DOHH2 (cell line): ENCODE measurements at regions not wholly inside any gene's neighbourhood (a gene's known extent, or its start where the extent isn't known, plus 50 kb on each side); places are given as distances from the start of the nearest gene placed in this dataset.

Experiments used
- H3F3A ChIP-seq: fragments of 200-600 bp; sonication (generic), shearing (Covaris generic); 2 replicates; pipeline ENCODE4 v1.6.0; 2016; ENCODE audit warnings: antibody characterized with exemption, mild to moderate bottlenecking; ENCODE audit not compliant: control insufficient read depth, insufficient read depth
- H3K27ac ChIP-seq: fragments of 200-600 bp; sonication (generic); 2 replicates; pipeline ENCODE4 v1.5.1; 2014; ENCODE audit warnings: low read depth, mild to moderate bottlenecking, low read length, moderate library complexity
- H3K27me3 ChIP-seq: fragments of 200-600 bp; sonication (generic); 2 replicates; pipeline ENCODE4 v1.6.1; 2014; ENCODE audit warnings: mild to moderate bottlenecking, low read length, mixed read lengths; ENCODE audit not compliant: control insufficient read depth
- H3K36me3 ChIP-seq: fragments of 200-600 bp; sonication (generic); 2 replicates; pipeline ENCODE4 v1.6.1; 2014; ENCODE audit warnings: mild to moderate bottlenecking, low read length, moderate library complexity, mixed read lengths; ENCODE audit not compliant: control insufficient read depth
- H3K4me1 ChIP-seq: fragments of 200-600 bp; sonication (generic); 2 replicates; pipeline ENCODE4 v1.6.1; 2014; ENCODE audit warnings: mild to moderate bottlenecking, low read length, mixed read lengths; ENCODE audit not compliant: control insufficient read depth
- H3K4me2 ChIP-seq: fragments of 200-600 bp; sonication (generic); 2 replicates; pipeline ENCODE4 v1.6.0; 2014; ENCODE audit warnings: mild to moderate bottlenecking, low read length, moderate library complexity
- H3K4me3 ChIP-seq: fragments of 200-600 bp; sonication (generic); 2 replicates; pipeline ENCODE4 v1.5.1; 2014; ENCODE audit warnings: mild to moderate bottlenecking, low read length, mixed read lengths
- H3K79me2 ChIP-seq: fragments of 200-600 bp; sonication (generic); 2 replicates; pipeline ENCODE4 v1.6.1; 2014; ENCODE audit warnings: mild to moderate bottlenecking, low read length, mixed read lengths; ENCODE audit not compliant: control insufficient read depth
- H3K9me2 ChIP-seq: fragments of 200-600 bp; sonication (generic); replicated peaks from 2 replicates; pipeline ENCODE4 v1.6.1; 2014; ENCODE audit warnings: mild to moderate bottlenecking, low read length, mixed read lengths; ENCODE audit not compliant: control insufficient read depth
- H3K9me3 ChIP-seq: fragments of 200-600 bp; sonication (generic); 2 replicates; pipeline ENCODE4 v1.6.1; 2014; ENCODE audit warnings: antibody characterized with exemption, low read length, mixed read lengths; ENCODE audit not compliant: control insufficient read depth, insufficient read depth
- H4K20me1 ChIP-seq: fragments of 200-600 bp; sonication (generic); 2 replicates; pipeline ENCODE4 v1.6.0; 2014; ENCODE audit warnings: low read depth, mild to moderate bottlenecking, antibody characterized with exemption, low read length, moderate library complexity; ENCODE audit not compliant: control insufficient read depth, insufficient read depth
- EZH2phosphoT487 ChIP-seq: fragments of 200-600 bp; sonication (generic); IDR thresholded peaks from 2 replicates; pipeline ENCODE4 v1.6.1; 2017; ENCODE audit warnings: borderline replicate concordance, mild to moderate bottlenecking, antibody characterized with exemption, low read length, moderate library complexity, mixed read lengths
- TF ChIP-seq, protein P1 (sequence below): fragments of 200-600 bp; sonication (generic); IDR thresholded peaks from one replicate; pipeline ENCODE4 v1.5.1; 2014; ENCODE audit warnings: antibody characterized with exemption, mild to moderate bottlenecking, low read depth, low read length; ENCODE audit not compliant: poor library complexity, severe bottlenecking

DNA sequence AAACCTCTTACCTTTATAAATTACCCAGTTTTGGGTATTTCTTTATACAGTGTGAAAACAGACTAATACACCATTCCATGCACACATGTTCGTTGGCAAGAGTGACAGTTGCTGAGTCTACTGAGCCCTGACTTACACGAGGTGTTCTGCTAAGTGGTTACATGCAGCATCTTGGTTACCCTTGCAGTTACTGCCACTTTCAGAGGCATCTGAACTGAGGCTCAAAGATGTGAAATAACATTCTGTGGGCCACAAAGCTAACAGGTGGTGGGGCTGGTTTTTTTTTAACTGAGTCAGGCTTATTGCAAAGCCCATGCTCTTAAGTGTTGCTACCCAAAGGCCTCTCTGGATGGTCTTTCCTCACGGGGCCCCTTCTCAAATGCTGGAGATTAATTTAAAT, 54.4 kb upstream of the GTSF1L start:
- no peaks in the 10 kb centered on the region for H3K4me1 ChIP-seq
- H3K9me2 ChIP-seq, result no peaks in the 10 kb centered on the region
- H3K27ac ChIP-seq, result no peak overlapping the region
- no peak overlapping the region for H3K4me3 ChIP-seq
- TF ChIP-seq EZH2phosphoT487, result no peak
- TF ChIP-seq, protein P1, sequence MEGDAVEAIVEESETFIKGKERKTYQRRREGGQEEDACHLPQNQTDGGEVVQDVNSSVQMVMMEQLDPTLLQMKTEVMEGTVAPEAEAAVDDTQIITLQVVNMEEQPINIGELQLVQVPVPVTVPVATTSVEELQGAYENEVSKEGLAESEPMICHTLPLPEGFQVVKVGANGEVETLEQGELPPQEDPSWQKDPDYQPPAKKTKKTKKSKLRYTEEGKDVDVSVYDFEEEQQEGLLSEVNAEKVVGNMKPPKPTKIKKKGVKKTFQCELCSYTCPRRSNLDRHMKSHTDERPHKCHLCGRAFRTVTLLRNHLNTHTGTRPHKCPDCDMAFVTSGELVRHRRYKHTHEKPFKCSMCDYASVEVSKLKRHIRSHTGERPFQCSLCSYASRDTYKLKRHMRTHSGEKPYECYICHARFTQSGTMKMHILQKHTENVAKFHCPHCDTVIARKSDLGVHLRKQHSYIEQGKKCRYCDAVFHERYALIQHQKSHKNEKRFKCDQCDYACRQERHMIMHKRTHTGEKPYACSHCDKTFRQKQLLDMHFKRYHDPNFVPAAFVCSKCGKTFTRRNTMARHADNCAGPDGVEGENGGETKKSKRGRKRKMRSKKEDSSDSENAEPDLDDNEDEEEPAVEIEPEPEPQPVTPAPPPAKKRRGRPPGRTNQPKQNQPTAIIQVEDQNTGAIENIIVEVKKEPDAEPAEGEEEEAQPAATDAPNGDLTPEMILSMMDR, result no peak
- peaks cover 7% of the 10 kb centered on the region; the same call in 1 of the 2 replicates for H3K27me3 ChIP-seq
- H3K36me3 ChIP-seq, result no peaks in the 10 kb centered on the region
- no peaks in the 10 kb centered on the region for H3K79me2 ChIP-seq
- no peaks in the 10 kb centered on the region for H3K9me3 ChIP-seq
- no peaks in the 10 kb centered on the region for H4K20me1 ChIP-seq
- no peak overlapping the region for H3K4me2 ChIP-seq
- H3F3A ChIP-seq, result no peaks in the 10 kb centered on the region

DNA sequence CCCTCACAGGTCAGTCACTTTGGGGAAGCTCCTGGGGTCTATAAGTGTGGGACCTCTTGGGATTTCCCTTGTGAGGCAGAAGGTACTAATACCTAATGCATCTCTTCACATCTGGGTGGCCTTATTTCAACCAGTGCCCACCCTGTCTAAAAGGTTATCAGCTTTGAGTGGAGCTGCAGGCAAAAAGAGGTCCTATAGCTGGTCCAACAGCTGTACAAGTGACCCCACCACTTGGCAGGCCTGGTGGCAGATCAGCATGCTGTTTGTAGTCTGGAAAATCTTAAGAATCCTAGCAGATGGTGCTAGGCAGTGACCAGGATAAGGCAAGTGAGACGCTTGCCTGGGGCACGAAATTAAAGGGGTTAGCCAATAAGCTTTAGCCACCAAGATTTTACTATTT, 51.6 kb upstream of the GTSF1L start:
- TF ChIP-seq, protein P1, result no peak
- TF ChIP-seq EZH2phosphoT487, result no peak
- no peak overlapping the region for H3K4me3 ChIP-seq
- H3K9me2 ChIP-seq, result no peaks in the 10 kb centered on the region
- no peak overlapping the region for H3K4me2 ChIP-seq
- H3K4me1 ChIP-seq, result no peaks in the 10 kb centered on the region
- H3K27ac ChIP-seq, result no peak overlapping the region
- H3K36me3 ChIP-seq, result no peaks in the 10 kb centered on the region
- no peaks in the 10 kb centered on the region for H3F3A ChIP-seq
- H3K27me3 ChIP-seq, result peaks cover 25% of the 10 kb centered on the region
- no peaks in the 10 kb centered on the region for H3K9me3 ChIP-seq
- H4K20me1 ChIP-seq, result no peaks in the 10 kb centered on the region
- H3K79me2 ChIP-seq, result no peaks in the 10 kb centered on the region

DNA sequence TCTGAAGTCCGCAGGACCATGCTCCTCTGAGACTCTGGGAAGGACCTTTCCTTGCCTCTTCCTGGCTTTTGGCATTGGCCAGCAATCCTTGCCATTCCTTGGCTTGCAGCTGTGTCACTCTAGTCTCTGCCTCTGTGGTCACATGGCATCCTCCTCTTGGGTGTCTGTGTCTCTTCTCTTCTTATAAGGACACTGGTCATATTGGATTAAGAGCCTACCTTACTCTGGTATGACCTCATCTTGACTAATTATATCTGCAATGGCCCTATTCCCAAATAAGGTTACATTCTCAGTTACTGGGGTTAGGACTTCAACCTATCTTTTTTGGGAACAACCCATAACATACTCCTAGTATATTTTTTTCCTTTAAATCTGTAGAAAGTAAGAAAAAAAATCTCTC, 49.9 kb upstream of the GTSF1L start:
- H3F3A ChIP-seq, result no peaks in the 10 kb centered on the region
- no peaks in the 10 kb centered on the region for H4K20me1 ChIP-seq
- peaks cover 31% of the 10 kb centered on the region for H3K27me3 ChIP-seq
- TF ChIP-seq, protein P1, result no peak
- TF ChIP-seq EZH2phosphoT487, result no peak
- H3K4me2 ChIP-seq, result no peak overlapping the region
- H3K4me1 ChIP-seq, result no peaks in the 10 kb centered on the region
- no peak overlapping the region for H3K27ac ChIP-seq
- H3K9me3 ChIP-seq, result no peaks in the 10 kb centered on the region
- H3K9me2 ChIP-seq, result no peaks in the 10 kb centered on the region
- H3K4me3 ChIP-seq, result no peak overlapping the region
- H3K79me2 ChIP-seq, result no peaks in the 10 kb centered on the region
- H3K36me3 ChIP-seq, result no peaks in the 10 kb centered on the region
